B cell (primary cell): ENCODE measurements at regions not wholly inside any gene's neighbourhood (a gene's known extent, or its start where the extent isn't known, plus 50 kb on each side); places are given as distances from the start of the nearest gene placed in this dataset.

ENCODE experiments used
- ATAC-seq: fragments of 200-7000 bp; cut with Tn5 transposase; one replicate; pipeline ENCODE4 v1.10.0; 2021; ENCODE audit warnings: low read depth, mild to moderate bottlenecking, moderate number of reproducible peaks, moderate library complexity
- CTCF ChIA-PET: fragments of 350-600 bp; sonication (Branson Sonifier 250); formaldehyde crosslinking; loops from one replicate; lab custom pipeline; 2021; ENCODE audit warnings: antibody characterized with exemption, inconsistent platforms; lab: Charles Lee
- POLR2A ChIA-PET: fragments of 350-600 bp; sonication (Branson Sonifier 250); formaldehyde crosslinking; loops from one replicate; lab custom pipeline; 2021; ENCODE audit warnings: antibody characterized with exemption; lab: Charles Lee
- DNase-seq: peaks from one replicate; pipeline ENCODE4 v3.0.0; 2013
- H2AFZ ChIP-seq: 2 replicates; pipeline ENCODE4 v1.6.1; 2012; ENCODE audit warnings: mild to moderate bottlenecking, low read depth, low read length; ENCODE audit not compliant: insufficient read depth, poor library complexity, severe bottlenecking
- H3K27ac ChIP-seq, 2 donors: 1 replicate in 1 of 2; 2 replicates in 1 of 2; pipeline ENCODE4 v1.5.1; 2012 to 2013; ENCODE audit warnings: low read length in 2 of 2, mild to moderate bottlenecking in 2 of 2, moderate library complexity in 1 of 2
- H3K27me3 ChIP-seq, 4 experiments: fragments of 200-600 bp in 1 of 4; sonication (generic) in 1 of 4; replicated peaks in 1 of 4; 1 replicate in 2 of 4; 2 replicates in 2 of 4; pipeline versions ENCODE4 v1.6.1 to v1.7.0; 2013 to 2016; ENCODE audit warnings: low read length in 3 of 4, mild to moderate bottlenecking in 2 of 4, mixed read lengths in 1 of 4, moderate library complexity in 1 of 4; ENCODE audit not compliant: insufficient read depth in 4 of 4, control insufficient read depth in 3 of 4; ENCODE audit errors: control extremely low read depth in 1 of 4
- H3K36me3 ChIP-seq, 2 experiments: replicated peaks in 1 of 2; 1 replicate in 1 of 2; 2 replicates in 1 of 2; pipeline versions ENCODE4 v1.6.1 to v1.7.1; 2013; ENCODE audit warnings: low read length in 1 of 2; ENCODE audit not compliant: insufficient read depth in 2 of 2, control insufficient read depth in 1 of 2; ENCODE audit errors: control extremely low read depth in 1 of 2, extremely low read depth in 1 of 2
- H3K4me1 ChIP-seq, 2 donors: fragments of 200-600 bp in 1 of 2; sonication (generic) in 1 of 2; 1 replicate in 1 of 2; 2 replicates in 1 of 2; pipeline versions ENCODE4 v1.5.1 to v1.6.1; 2013 to 2017; ENCODE audit warnings: low read length in 2 of 2; ENCODE audit not compliant: control insufficient read depth in 2 of 2, insufficient read depth in 2 of 2
- H3K4me2 ChIP-seq: replicated peaks from 2 replicates; pipeline ENCODE3; 2012; ENCODE audit warnings: mild to moderate bottlenecking, low read depth, low read length; ENCODE audit not compliant: poor library complexity, severe bottlenecking
- H3K4me3 ChIP-seq, 5 experiments: fragments of 200-600 bp in 1 of 5; sonication (generic) in 1 of 5; 1 replicate in 3 of 5; 2 replicates in 2 of 5; pipeline versions ENCODE4 v1.5.1 to v1.7.0; 2011 to 2016; ENCODE audit warnings: low read length in 4 of 5, mild to moderate bottlenecking in 4 of 5, low read depth in 2 of 5, control low read depth in 1 of 5, moderate library complexity in 1 of 5; ENCODE audit not compliant: insufficient read depth in 1 of 5; ENCODE audit errors: control extremely low read depth in 1 of 5, extremely low read depth in 1 of 5
- H3K79me2 ChIP-seq: fragments of 200-600 bp; sonication (generic); one replicate; pipeline ENCODE4 v1.6.0; 2016; ENCODE audit warnings: low read length; ENCODE audit not compliant: control insufficient read depth, insufficient read depth
- H3K9ac ChIP-seq: fragments of 200-600 bp; sonication (generic); 2 replicates; pipeline ENCODE4 v1.6.1; 2017; ENCODE audit warnings: mild to moderate bottlenecking, low read length, moderate library complexity
- H3K9me3 ChIP-seq, 3 donors: one replicate each; pipeline versions ENCODE4 v1.6.1 to v1.7.1; 2013; ENCODE audit warnings: low read length in 2 of 3; ENCODE audit not compliant: control insufficient read depth in 2 of 3, insufficient read depth in 1 of 3; ENCODE audit errors: control extremely low read depth in 1 of 3
- H4K20me1 ChIP-seq: 2 replicates; pipeline ENCODE4 v1.6.0; 2012; ENCODE audit warnings: mild to moderate bottlenecking, low read length; ENCODE audit not compliant: insufficient read depth, control insufficient read depth, poor library complexity, severe bottlenecking
- H3K27ac Mint-ChIP-seq: one replicate; pipeline ENCODE4 v1.8.0; 2021; ENCODE audit warnings: mixed read lengths
- H3K27me3 Mint-ChIP-seq: one replicate; pipeline ENCODE4 v1.8.0; 2021; ENCODE audit warnings: mixed read lengths
- H3K4me1 Mint-ChIP-seq: one replicate; pipeline ENCODE4 v1.8.0; 2021; ENCODE audit warnings: mixed read lengths
- H3K4me3 Mint-ChIP-seq: one replicate; pipeline ENCODE4 v1.8.0; 2021; ENCODE audit warnings: mixed read lengths
- H3K9me3 Mint-ChIP-seq: one replicate; pipeline ENCODE4 v1.8.0; 2022; ENCODE audit warnings: mixed read lengths; ENCODE audit not compliant: insufficient read depth
- EZH2 ChIP-seq: IDR thresholded peaks from 2 replicates; pipeline ENCODE4 v1.6.1; 2012; ENCODE audit warnings: borderline replicate concordance, low read depth, mild to moderate bottlenecking, moderate library complexity, low read length; ENCODE audit not compliant: insufficient read depth, poor library complexity, severe bottlenecking
- WGBS: methylation state at CpG from one replicate; pipeline ENCODE4 v1.1.5; 2013; ENCODE audit warnings: missing lambda C conversion rate; ENCODE audit not compliant: insufficient coverage; 5-methylcytosine and 5-hydroxymethylcytosine counted together
- intact Hi-C: fragments of 100-400 bp; cut with micrococcal nuclease; formaldehyde crosslinking; loops from one replicate; pipeline ENCODE4 v1.10.0; 2022
- TF ChIP-seq, protein P1 (sequence below): fragments of 200-600 bp; IDR thresholded peaks from one replicate; pipeline ENCODE4 v1.8.0; 2022; ENCODE audit warnings: antibody characterized with exemption, mild to moderate bottlenecking

DNA sequence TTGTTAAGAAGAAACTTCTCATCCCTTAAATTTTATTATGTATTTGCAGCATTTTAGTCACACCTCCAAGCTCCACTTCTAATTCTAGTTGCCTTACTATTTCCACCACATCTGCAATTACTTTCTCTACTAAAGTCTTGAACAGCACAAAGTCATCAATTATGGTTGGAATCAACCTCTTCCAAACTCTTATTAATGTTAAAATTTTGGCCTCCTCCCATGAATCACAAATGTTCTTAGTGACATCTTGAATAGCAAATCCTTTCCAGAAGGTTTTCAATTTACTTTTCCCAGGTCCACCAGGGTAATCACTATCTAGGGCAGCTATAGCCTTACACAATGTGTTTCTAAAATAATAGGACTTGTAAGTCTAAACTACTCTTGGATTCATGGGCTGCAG, 126.3 kb upstream of the POM121L12 start:
- Mint-ChIP-seq H3K9me3 (peaks cover 5% of the 10 kb centered on the region), H3K27me3 (no peaks in the 10 kb centered on the region), H3K4me3 (no peak overlapping the region), H3K27ac (no peak overlapping the region), H3K4me1 (no peaks in the 10 kb centered on the region)
- peaks cover 0 to 15% (median 0%) of the 10 kb centered on the region in 3 donors for H3K9me3 ChIP-seq
- no peaks in the 10 kb centered on the region for H3K4me1 ChIP-seq
- H3K4me3 ChIP-seq: no peak overlapping the region
- H4K20me1 ChIP-seq: no peaks in the 10 kb centered on the region
- CTCF ChIA-PET: no interaction called here
- H3K4me2 ChIP-seq: no peak overlapping the region
- no peak overlapping the region for H2AFZ ChIP-seq
- no peak for TF ChIP-seq EZH2
- TF ChIP-seq, protein P1, sequence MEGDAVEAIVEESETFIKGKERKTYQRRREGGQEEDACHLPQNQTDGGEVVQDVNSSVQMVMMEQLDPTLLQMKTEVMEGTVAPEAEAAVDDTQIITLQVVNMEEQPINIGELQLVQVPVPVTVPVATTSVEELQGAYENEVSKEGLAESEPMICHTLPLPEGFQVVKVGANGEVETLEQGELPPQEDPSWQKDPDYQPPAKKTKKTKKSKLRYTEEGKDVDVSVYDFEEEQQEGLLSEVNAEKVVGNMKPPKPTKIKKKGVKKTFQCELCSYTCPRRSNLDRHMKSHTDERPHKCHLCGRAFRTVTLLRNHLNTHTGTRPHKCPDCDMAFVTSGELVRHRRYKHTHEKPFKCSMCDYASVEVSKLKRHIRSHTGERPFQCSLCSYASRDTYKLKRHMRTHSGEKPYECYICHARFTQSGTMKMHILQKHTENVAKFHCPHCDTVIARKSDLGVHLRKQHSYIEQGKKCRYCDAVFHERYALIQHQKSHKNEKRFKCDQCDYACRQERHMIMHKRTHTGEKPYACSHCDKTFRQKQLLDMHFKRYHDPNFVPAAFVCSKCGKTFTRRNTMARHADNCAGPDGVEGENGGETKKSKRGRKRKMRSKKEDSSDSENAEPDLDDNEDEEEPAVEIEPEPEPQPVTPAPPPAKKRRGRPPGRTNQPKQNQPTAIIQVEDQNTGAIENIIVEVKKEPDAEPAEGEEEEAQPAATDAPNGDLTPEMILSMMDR: no peak
- no peak overlapping the region for H3K9ac ChIP-seq
- no peaks in the 10 kb centered on the region for H3K79me2 ChIP-seq
- no peak overlapping the region for H3K27ac ChIP-seq
- intact Hi-C loops: no loop called here
- H3K27me3 ChIP-seq: no peaks in the 10 kb centered on the region
- H3K36me3 ChIP-seq: no peaks in the 10 kb centered on the region
- ATAC-seq: no peak
- no peak for DNase-seq
- POLR2A ChIA-PET: no interaction called here

- no peak overlapping the region for H3K4me3 ChIP-seq
- H3K79me2 ChIP-seq: no peaks in the 10 kb centered on the region
- H3K4me2 ChIP-seq: no peak overlapping the region
- H4K20me1 ChIP-seq: no peaks in the 10 kb centered on the region
- no peak overlapping the region for H2AFZ ChIP-seq
- DNase-seq (no peak), ATAC-seq (no peak)
- CTCF ChIA-PET: no interaction called here
- H3K27me3 ChIP-seq: no peaks in the 10 kb centered on the region
- H3K4me1 ChIP-seq: no peaks in the 10 kb centered on the region
- H3K9ac ChIP-seq: no peak overlapping the region
- Mint-ChIP-seq H3K4me1 (no peaks in the 10 kb centered on the region), H3K27me3 (no peaks in the 10 kb centered on the region), H3K4me3 (no peak overlapping the region), H3K27ac (no peak overlapping the region), H3K9me3 (peaks cover 6% of the 10 kb centered on the region)
- POLR2A ChIA-PET: no interaction called here
- H3K27ac ChIP-seq: no peak overlapping the region
- 92% methylated on average over 2 of the region's 5 CpGs for WGBS
- H3K9me3 ChIP-seq: peaks cover 0 to 3% (median 0%) of the 10 kb centered on the region in 3 donors
- intact Hi-C loops: no loop called here
- H3K36me3 ChIP-seq: no peaks in the 10 kb centered on the region
- TF ChIP-seq EZH2: no peak
- TF ChIP-seq, protein P1: no peak
Observed at GRCh38 chr7:52897713-52898112, 137.7 kb upstream of the POM121L12 start.
